ENCODE measurements at regions not wholly inside any gene's neighbourhood (a gene's known extent, or its start where the extent isn't known, plus 50 kb on each side); places are given as distances from the start of the nearest gene placed in this dataset.

GRCh38 chr20:56900252-56900651 lies 271.1 kb downstream of the TFAP2C start:
- H3K4me3 ChIP-seq = no peak overlapping the region
- DNase-seq = no peak
- intact Hi-C loops (cut with DNase I) = no loop called here
- no peak overlapping the region for H3K27ac ChIP-seq
- H3K4me1 ChIP-seq = no peaks in the 10 kb centered on the region
- ATAC-seq = no peak
- no peaks in the 10 kb centered on the region for H3K36me3 ChIP-seq
- H3K27me3 ChIP-seq = no peaks in the 10 kb centered on the region
- TF ChIP-seq CTCF (IDR thresholded peaks at IDR 0.05) = no peak
- H3K9me3 ChIP-seq = no peaks in the 10 kb centered on the region

- H3K36me3 ChIP-seq = no peaks in the 10 kb centered on the region
- DNase-seq (no peak), ATAC-seq (no peak)
- no peaks in the 10 kb centered on the region for H3K4me1 ChIP-seq
- H3K27ac ChIP-seq = no peak overlapping the region
- H3K4me3 ChIP-seq = no peak overlapping the region
- H3K9me3 ChIP-seq = no peaks in the 10 kb centered on the region
- no peak for TF ChIP-seq CTCF (IDR thresholded peaks at IDR 0.05)
- H3K27me3 ChIP-seq = no peaks in the 10 kb centered on the region
- intact Hi-C loops (cut with DNase I) = no loop called here
These were observed 274.3 kb downstream of the TFAP2C start for GRCh38 chr20:56903421-56903820.

- Histone ChIP-seq H3K27ac (no peak overlapping the region), H3K36me3 (no peaks in the 10 kb centered on the region), H3K9me3 (no peaks in the 10 kb centered on the region), H3K4me1 (no peaks in the 10 kb centered on the region), H3K4me3 (no peak overlapping the region), H3K27me3 (no peaks in the 10 kb centered on the region)
- DNase-seq (no peak), ATAC-seq (no peak)
- no peak for TF ChIP-seq CTCF (IDR thresholded peaks at IDR 0.05)
- intact Hi-C loops (cut with DNase I) = no loop called here
These were observed 274.8 kb downstream of the TFAP2C start for GRCh38 chr20:56903858-56904257.

DNA sequence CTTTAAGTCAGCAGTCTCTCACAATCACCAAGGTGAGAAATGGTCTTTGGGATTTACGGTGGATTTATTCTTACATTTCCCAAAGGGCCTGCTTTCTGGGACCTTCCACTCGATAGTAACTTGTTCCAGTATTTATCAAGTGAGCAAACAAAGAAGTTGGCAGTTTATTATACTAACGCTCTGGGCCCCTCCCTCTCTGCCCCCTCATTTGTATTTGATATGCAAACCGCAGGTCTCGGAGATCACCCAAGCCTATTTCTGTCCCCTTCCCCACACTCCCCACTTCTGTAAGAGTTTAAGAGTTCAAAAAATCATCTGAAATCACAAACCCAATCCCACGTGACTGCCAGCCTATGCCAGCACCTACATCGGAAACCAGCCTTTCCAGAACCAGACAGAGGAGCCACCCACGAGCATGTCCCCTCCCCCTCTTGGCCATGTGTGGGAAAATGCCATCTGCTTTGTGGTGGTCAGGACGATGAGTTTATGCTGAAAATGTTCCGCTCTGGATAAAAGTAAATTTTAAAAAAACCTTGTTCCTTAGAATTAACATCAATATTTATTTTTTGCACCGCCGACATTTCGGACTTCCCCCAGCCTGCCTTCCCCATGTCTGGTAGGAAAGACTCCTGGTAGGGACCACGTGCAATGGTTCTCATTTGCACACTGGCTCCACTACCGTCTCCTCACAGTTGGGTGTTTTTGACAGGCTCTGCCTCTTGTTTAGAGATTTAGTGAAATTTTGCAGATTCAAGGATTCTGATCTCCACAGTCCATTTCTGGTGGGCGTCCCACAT lies 281.0 kb downstream of the TFAP2C start:
- H3K9me3 ChIP-seq = no peaks in the 10 kb centered on the region
- H3K36me3 ChIP-seq = no peaks in the 10 kb centered on the region
- no peak overlapping the region for H3K4me3 ChIP-seq
- ATAC-seq = no peak
- no peak for TF ChIP-seq CTCF (IDR thresholded peaks at IDR 0.05)
- H3K4me1 ChIP-seq = no peaks in the 10 kb centered on the region
- intact Hi-C loops (cut with DNase I) = no loop called here
- DNase-seq = no peak
- H3K27ac ChIP-seq = no peak overlapping the region
- H3K27me3 ChIP-seq = no peaks in the 10 kb centered on the region

- Histone ChIP-seq H3K27ac (no peak overlapping the region), H3K36me3 (no peaks in the 10 kb centered on the region), H3K27me3 (no peaks in the 10 kb centered on the region), H3K4me3 (no peak overlapping the region), H3K9me3 (no peaks in the 10 kb centered on the region), H3K4me1 (no peaks in the 10 kb centered on the region)
- no peak for ATAC-seq
- DNase-seq = no peak
- no peak for TF ChIP-seq CTCF (IDR thresholded peaks at IDR 0.05)
- intact Hi-C loops (cut with DNase I) = no loop called here
These were observed 282.8 kb downstream of the TFAP2C start for GRCh38 chr20:56911946-56912345.

- Histone ChIP-seq H3K4me1 (no peaks in the 10 kb centered on the region), H3K9me3 (no peaks in the 10 kb centered on the region), H3K36me3 (no peaks in the 10 kb centered on the region), H3K27ac (no peak overlapping the region), H3K27me3 (no peaks in the 10 kb centered on the region), H3K4me3 (no peak overlapping the region)
- intact Hi-C loops (cut with DNase I) = no loop called here
- DNase-seq = no peak
- ATAC-seq = no peak
- TF ChIP-seq CTCF (IDR thresholded peaks at IDR 0.05) = no peak
These were observed 285.4 kb downstream of the TFAP2C start for GRCh38 chr20:56914532-56914931.

All from upper lobe of right lung (tissue), 1 donor.